ENCODE measurements at regions not wholly inside any gene's neighbourhood (a gene's known extent, or its start where the extent isn't known, plus 50 kb on each side); places are given as distances from the start of the nearest gene placed in this dataset.

GRCh38 chr2:121947674-121948073 lies 192.2 kb downstream of the TSN start (continued):
- no peak for TF ChIP-seq HDAC6 (IDR thresholded peaks at IDR 0.05; ENCODE audit: low read depth, low read length)
